Memory B cell (primary cell): ENCODE measurements at regions not wholly inside any gene's neighbourhood (a gene's known extent, or its start where the extent isn't known, plus 50 kb on each side); places are given as distances from the start of the nearest gene placed in this dataset.
"Not testable (repeated sequence)": the region's sequence is repeated elsewhere in the genome, so short reads cannot be mapped to it uniquely, and the experiment has no call there.

Source experiments
- ATAC-seq: fragments of 150-1000 bp; cut with Tn5 transposase; 2 replicates; pipeline ENCODE4 v1.10.0; 2021; ENCODE audit warnings: low read depth, mild to moderate bottlenecking, moderate library complexity
- DNase-seq, 2 donors: peaks; one replicate each; pipeline ENCODE4 v3.0.0; 2022; ENCODE audit warnings: low spot score in 2 of 2
- H3K27ac Mint-ChIP-seq: one replicate; pipeline ENCODE4 v1.8.0; 2022; ENCODE audit warnings: mild to moderate bottlenecking, moderate library complexity, mixed read lengths
- H3K27me3 Mint-ChIP-seq: one replicate; pipeline ENCODE4 v1.8.0; 2022; ENCODE audit warnings: mixed read lengths
- H3K36me3 Mint-ChIP-seq: one replicate; pipeline ENCODE4 v1.8.0; 2022; ENCODE audit warnings: mild to moderate bottlenecking, mixed read lengths
- H3K4me1 Mint-ChIP-seq: one replicate; pipeline ENCODE4 v1.8.0; 2022; ENCODE audit warnings: mixed read lengths
- H3K4me3 Mint-ChIP-seq: one replicate; pipeline ENCODE4 v1.8.0; 2022; ENCODE audit warnings: mild to moderate bottlenecking, moderate library complexity, mixed read lengths
- H3K9me3 Mint-ChIP-seq: one replicate; pipeline ENCODE4 v1.8.0; 2022; ENCODE audit warnings: mixed read lengths

DNA sequence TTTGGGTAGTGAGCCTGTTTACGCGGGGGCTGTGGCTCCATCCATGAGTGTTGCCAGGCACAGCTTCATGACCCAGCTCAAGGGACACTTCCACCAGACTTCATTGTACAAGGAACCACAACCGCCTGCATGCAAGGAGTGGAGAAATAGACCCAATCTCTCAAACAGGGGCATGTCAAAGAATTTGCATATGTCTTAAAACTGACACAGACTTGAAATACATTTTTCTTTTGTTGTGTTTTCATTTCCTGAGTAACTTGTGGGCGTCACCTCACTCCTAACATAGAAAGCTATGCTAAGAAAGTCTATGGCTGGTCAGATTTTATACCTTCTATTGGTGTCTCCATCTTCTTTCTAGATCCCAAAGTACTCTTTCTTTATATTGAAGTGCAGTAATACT is 266.2 kb upstream of the RNF32 start:
- no peak for ATAC-seq
- Mint-ChIP-seq H3K4me1 (no peaks in the 10 kb centered on the region), H3K27ac (no peak overlapping the region), H3K4me3 (no peak overlapping the region), H3K9me3 (peaks cover 11% of the 10 kb centered on the region), H3K36me3 (no peaks in the 10 kb centered on the region), H3K27me3 (peaks cover 6% of the 10 kb centered on the region)
- DNase-seq: no peak

GRCh38 chr7:156369929-156370328 is 270.6 kb upstream of the RNF32 start:
- H3K4me1 Mint-ChIP-seq, H3K27ac Mint-ChIP-seq, H3K36me3 Mint-ChIP-seq, ATAC-seq, H3K27me3 Mint-ChIP-seq, H3K4me3 Mint-ChIP-seq, DNase-seq: not testable (repeated sequence)
- H3K9me3 Mint-ChIP-seq: peaks cover 15% of the 10 kb centered on the region

- no peak for ATAC-seq
These were observed 272.3 kb upstream of the RNF32 start for GRCh38 chr7:156368053-156368843.

DNA sequence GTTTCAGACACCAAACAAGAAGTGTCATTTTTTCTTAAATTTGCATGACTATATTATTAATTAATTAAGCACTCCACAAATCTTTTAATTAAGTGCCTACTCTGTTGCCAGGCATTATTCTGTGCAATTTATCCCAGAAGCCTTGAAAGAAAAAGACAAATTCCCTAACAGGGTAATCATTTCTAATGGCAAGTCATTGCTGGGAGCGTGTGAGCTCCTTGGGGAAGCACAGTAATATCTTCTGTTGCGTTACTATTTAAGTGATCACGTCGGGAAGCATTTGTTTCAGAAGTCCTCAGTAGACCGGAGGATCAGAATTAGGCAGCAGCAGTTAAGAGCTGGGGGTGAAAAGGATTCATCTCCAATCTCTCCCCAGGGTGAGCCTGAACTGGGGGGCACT is 276.8 kb upstream of the RNF32 start:
- no peaks in the 10 kb centered on the region for H3K27me3 Mint-ChIP-seq
- no peak for DNase-seq
- H3K9me3 Mint-ChIP-seq: peaks cover 2% of the 10 kb centered on the region
- no peak overlapping the region for H3K4me3 Mint-ChIP-seq
- ATAC-seq: no peak
- no peaks in the 10 kb centered on the region for H3K36me3 Mint-ChIP-seq
- H3K4me1 Mint-ChIP-seq: no peaks in the 10 kb centered on the region
- H3K27ac Mint-ChIP-seq: no peak overlapping the region

More at GRCh38 chr7:156368053-156368843, 272.3 kb upstream of the RNF32 start:
- Mint-ChIP-seq H3K9me3 (peaks cover 15% of the 10 kb centered on the region), H3K4me1 (no peaks in the 10 kb centered on the region), H3K27me3 (no peaks in the 10 kb centered on the region), H3K36me3 (no peaks in the 10 kb centered on the region), H3K27ac (no peak overlapping the region), H3K4me3 (no peak overlapping the region)
- no peak for DNase-seq

DNA sequence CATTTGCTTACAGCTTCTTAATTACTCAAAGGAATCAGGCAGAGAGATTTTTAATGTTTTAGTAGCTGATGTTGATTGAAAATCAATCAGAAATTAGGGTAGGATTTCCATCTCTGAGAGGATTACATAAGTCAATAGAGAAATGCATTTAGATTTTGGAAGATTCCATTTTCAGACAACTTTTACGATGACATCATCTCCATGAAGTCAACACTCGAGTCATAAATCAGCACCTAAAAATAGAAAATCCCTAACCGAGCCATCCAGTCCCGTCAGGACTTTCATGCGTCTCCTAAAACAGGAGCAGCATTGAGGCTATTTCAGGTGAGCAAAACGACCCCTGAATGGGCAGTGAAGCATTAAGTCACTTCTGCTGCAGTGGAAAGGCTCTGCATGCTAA is 279.7 kb upstream of the RNF32 start:
- Mint-ChIP-seq H3K4me3 (no peak overlapping the region), H3K27me3 (peaks cover 3% of the 10 kb centered on the region), H3K9me3 (no peaks in the 10 kb centered on the region), H3K36me3 (no peaks in the 10 kb centered on the region), H3K4me1 (no peaks in the 10 kb centered on the region), H3K27ac (no peak overlapping the region)
- DNase-seq (no peak), ATAC-seq (no peak)

DNA sequence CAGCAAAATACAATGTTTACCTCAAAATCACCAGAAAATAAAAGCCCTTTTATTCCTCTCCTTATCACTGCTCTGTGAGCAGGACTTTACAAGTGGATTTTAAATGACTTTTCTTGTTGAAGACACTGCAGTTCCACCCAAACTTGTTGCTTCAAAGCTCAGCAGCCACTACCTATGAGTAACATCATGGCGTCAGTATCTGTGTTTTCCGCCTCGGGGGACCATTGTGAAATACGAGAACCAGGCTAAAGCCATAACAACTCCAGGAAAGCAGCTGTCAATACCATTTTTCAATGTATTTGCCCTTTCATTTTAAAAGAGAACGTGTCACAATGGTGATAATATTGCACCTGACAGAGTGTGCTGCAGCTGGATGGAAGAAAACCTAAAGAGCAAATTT is 284.0 kb upstream of the RNF32 start:
- no peak overlapping the region for H3K4me3 Mint-ChIP-seq
- DNase-seq: no peak
- H3K27me3 Mint-ChIP-seq: peaks cover 6% of the 10 kb centered on the region
- H3K4me1 Mint-ChIP-seq: no peaks in the 10 kb centered on the region
- H3K9me3 Mint-ChIP-seq: no peaks in the 10 kb centered on the region
- H3K36me3 Mint-ChIP-seq: no peaks in the 10 kb centered on the region
- H3K27ac Mint-ChIP-seq: no peak overlapping the region
- no peak for ATAC-seq

DNA sequence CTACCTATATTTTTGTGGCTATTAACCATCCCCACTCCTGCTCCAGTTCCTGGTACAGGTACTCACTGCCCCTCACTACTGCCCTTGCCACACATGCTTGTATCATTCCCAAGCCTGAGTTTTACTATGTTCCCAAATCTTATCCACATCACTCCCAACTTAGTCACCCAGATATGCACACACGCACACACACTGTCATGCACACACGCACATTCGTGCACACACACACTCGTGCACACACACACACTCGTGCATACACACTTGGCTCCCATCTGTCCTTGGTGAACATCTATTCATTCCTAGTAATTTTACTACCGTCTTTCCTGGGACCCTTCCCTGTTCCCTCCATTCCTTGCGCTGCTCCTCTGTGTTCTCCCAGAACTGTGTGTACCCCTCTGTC is 287.2 kb upstream of the RNF32 start:
- H3K4me1 Mint-ChIP-seq: no peaks in the 10 kb centered on the region
- no peak overlapping the region for H3K4me3 Mint-ChIP-seq
- peaks cover 6% of the 10 kb centered on the region for H3K27me3 Mint-ChIP-seq
- H3K27ac Mint-ChIP-seq: no peak overlapping the region
- DNase-seq (no peak), ATAC-seq (no peak)
- H3K9me3 Mint-ChIP-seq: no peaks in the 10 kb centered on the region
- H3K36me3 Mint-ChIP-seq: no peaks in the 10 kb centered on the region

DNA sequence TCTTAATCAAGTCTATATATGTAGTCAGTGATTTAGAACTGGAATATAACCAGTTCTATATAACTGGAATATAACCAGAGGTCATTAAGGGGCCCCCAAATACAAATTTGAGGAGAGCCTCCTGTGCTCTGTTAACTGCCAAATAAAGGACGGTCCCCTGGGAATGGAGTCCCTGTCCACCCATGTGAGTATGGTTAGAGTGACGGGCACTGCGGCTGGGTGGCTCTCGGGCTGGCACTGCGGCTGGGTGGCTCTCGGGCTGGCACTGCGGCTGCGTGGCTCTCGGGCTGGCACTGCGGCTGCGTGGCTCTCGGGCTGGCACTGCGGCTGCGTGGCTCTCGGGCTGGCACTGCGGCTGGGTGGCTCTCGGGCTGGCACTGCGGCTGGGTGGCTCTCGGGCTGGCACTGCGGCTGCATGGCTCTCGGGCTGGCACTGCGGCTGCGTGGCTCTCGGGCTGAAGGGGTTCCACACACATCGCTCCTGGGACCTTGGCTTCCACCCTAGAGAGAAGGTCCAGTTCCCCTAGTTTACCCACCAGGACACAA is 292.8 kb upstream of the RNF32 start:
- H3K9me3 Mint-ChIP-seq, H3K36me3 Mint-ChIP-seq, H3K4me1 Mint-ChIP-seq, H3K27me3 Mint-ChIP-seq, H3K27ac Mint-ChIP-seq, H3K4me3 Mint-ChIP-seq, DNase-seq, ATAC-seq: not testable (repeated sequence)

GRCh38 chr7:156347132-156347531 is 293.4 kb upstream of the RNF32 start:
- Mint-ChIP-seq H3K36me3 (no peaks in the 10 kb centered on the region), H3K4me1 (no peaks in the 10 kb centered on the region), H3K27ac (no peak overlapping the region), H3K27me3 (no peaks in the 10 kb centered on the region), H3K9me3 (no peaks in the 10 kb centered on the region), H3K4me3 (no peak overlapping the region)
- DNase-seq (no peak), ATAC-seq (no peak)

DNA sequence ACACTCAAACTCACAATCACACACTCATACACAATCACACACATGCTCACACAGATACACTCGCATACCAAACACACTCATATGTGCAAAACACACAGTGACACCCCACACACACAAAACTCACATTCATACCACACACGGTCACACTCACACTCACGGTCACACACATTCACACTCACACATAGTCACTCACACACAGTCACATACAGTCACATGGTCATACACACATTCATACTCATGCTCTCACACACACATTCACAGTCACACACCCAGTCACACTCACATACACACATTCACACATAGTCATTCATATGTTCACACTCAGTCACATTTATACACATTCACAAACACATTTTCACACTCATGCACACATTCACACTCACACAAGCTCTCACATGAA is 296.0 kb upstream of the RNF32 start:
- DNase-seq (no peak), ATAC-seq (no peak)
- H3K27ac Mint-ChIP-seq: no peak overlapping the region
- no peaks in the 10 kb centered on the region for H3K27me3 Mint-ChIP-seq
- no peaks in the 10 kb centered on the region for H3K9me3 Mint-ChIP-seq
- no peaks in the 10 kb centered on the region for H3K4me1 Mint-ChIP-seq
- H3K4me3 Mint-ChIP-seq: no peak overlapping the region
- H3K36me3 Mint-ChIP-seq: no peaks in the 10 kb centered on the region

DNA sequence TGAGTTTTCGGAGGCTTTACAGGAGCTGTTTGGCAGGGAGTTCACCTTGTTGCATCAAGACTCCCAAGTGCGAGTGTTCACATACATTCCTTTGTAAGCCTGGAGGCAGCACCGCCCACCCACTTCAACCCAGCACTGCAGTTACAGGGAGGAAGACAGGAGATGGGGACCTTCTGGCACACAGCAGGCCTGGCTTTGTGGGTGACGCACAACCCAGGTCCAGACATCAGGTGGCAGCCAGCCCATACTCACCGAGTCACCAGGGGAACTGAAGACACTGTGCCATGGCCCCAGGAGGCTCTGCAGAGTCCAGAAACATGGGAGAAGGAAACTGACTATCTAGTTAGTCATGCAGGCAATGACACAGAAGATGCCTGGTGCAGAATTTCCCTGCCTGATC is 305.9 kb upstream of the RNF32 start:
- Mint-ChIP-seq H3K9me3 (peaks cover 5% of the 10 kb centered on the region), H3K36me3 (no peaks in the 10 kb centered on the region), H3K4me1 (no peaks in the 10 kb centered on the region), H3K27ac (no peak overlapping the region), H3K4me3 (no peak overlapping the region), H3K27me3 (peaks cover 3% of the 10 kb centered on the region)
- ATAC-seq (no peak), DNase-seq (no peak)

- Mint-ChIP-seq H3K36me3 (no peaks in the 10 kb centered on the region), H3K27ac (no peak overlapping the region), H3K4me3 (no peak overlapping the region), H3K9me3 (peaks cover 5% of the 10 kb centered on the region), H3K27me3 (peaks cover 8% of the 10 kb centered on the region), H3K4me1 (no peaks in the 10 kb centered on the region)
- ATAC-seq (no peak), DNase-seq (no peak)
These were observed 312.7 kb upstream of the RNF32 start for GRCh38 chr7:156327916-156328315.

DNA sequence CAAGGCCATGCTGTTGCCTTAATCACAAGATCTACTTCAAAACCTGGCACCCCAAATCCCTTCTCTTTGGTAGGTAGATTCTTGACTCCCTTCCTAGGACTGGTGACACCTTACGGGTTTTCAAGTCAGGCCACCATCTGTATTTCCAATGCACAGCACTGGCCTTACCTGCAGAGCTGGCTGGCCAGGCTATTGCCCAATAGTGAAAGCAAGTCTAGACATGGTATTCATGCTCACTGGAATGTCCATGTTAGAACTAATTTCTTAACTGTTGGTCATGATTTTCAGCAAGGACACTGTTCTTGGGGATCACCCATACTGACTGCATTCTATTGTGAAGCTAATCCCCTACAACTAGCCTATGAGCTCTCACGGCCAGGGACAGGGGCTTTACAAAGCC is 313.1 kb upstream of the RNF32 start:
- Mint-ChIP-seq H3K27me3 (peaks cover 8% of the 10 kb centered on the region), H3K27ac (no peak overlapping the region), H3K4me1 (no peaks in the 10 kb centered on the region), H3K9me3 (peaks cover 5% of the 10 kb centered on the region), H3K36me3 (no peaks in the 10 kb centered on the region), H3K4me3 (no peak overlapping the region)
- ATAC-seq (no peak), DNase-seq (no peak)

- no peaks in the 10 kb centered on the region for H3K36me3 Mint-ChIP-seq
- H3K9me3 Mint-ChIP-seq: no peaks in the 10 kb centered on the region
These were observed 316.4 kb upstream of the RNF32 start for GRCh38 chr7:156324201-156324600.

DNA sequence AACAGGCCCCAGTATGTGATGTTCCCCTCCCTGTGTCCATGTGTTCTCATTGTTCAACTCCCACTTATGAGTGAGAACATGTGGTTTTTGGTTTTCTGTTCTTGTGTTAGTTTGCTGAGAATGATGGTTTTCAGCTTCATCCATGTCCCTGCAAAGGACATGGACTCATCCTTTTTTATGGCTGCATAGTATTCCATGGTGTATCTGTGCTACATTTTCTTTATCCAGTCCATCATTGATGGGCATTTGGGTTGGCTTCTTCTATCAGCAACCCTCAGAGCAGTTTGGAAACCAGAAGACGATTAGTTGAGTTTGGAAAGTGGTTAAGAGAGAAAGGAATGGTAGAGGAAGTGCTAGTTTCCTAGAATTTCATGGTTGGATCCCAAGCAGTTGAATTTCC is 319.1 kb upstream of the RNF32 start:
- ATAC-seq, H3K9me3 Mint-ChIP-seq, DNase-seq, H3K27ac Mint-ChIP-seq, H3K36me3 Mint-ChIP-seq, H3K4me3 Mint-ChIP-seq, H3K4me1 Mint-ChIP-seq, H3K27me3 Mint-ChIP-seq: not testable (repeated sequence)

More at GRCh38 chr7:156324201-156324600, 316.4 kb upstream of the RNF32 start:
- Mint-ChIP-seq H3K4me3 (no peak overlapping the region), H3K27ac (no peak overlapping the region), H3K4me1 (no peaks in the 10 kb centered on the region), H3K27me3 (peaks cover 11% of the 10 kb centered on the region)
- no peak for ATAC-seq
- no peak for DNase-seq
